Stromal cell of bone marrow (primary cell): ENCODE measurements at regions not wholly inside any gene's neighbourhood (a gene's known extent, or its start where the extent isn't known, plus 50 kb on each side); places are given as distances from the start of the nearest gene placed in this dataset.

Source experiments
- DNase-seq: peaks from one replicate; pipeline ENCODE4 v3.0.0-alpha.2; 2012; ENCODE audit warnings: low read depth

DNA sequence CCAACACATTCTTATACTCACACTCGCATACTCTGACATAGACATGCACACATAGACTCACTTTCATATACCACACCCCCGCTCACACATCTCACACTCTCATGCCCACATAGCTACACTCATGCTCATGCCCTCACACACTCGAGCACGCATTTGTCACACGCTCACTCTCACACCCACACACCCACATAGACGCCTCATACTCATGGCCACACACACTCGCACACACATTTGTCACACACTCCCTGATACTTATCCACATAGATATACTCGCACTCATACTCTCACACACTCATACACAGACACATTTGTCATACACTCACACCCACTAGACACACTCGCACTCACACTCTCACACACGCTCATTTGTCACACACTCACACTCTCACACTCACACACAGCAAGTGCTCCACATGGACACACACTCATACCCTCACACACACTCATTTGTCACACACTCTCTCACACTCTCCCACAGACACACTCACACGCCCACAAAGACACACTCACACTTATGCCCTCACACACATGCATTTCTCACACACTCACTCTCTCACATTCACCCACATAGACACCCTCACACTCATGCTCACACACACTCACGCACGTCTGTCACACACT lies 50.9 kb downstream of the TNP1 start:
- no peak for DNase-seq

DNA sequence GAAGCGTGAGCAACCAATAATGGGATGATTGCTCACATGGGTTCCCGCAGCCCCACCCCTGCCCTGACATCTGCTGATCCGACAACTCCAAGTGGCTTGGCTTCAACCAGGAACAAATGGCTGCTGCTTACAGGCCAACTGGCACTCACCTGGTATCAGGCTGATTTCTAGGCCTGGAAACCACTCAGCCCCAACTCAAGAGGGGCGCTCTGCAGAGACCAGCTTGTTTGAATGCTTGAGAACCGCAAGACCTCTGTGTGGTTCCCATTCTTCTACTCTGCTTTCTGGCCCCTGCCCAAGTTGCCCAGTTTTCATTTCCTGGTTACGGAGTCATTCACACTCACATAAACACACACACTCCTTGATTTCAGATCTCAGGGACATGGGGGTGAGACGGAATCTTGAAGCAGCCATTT lies 52.0 kb downstream of the TNP1 start:
- no peak for DNase-seq

DNA sequence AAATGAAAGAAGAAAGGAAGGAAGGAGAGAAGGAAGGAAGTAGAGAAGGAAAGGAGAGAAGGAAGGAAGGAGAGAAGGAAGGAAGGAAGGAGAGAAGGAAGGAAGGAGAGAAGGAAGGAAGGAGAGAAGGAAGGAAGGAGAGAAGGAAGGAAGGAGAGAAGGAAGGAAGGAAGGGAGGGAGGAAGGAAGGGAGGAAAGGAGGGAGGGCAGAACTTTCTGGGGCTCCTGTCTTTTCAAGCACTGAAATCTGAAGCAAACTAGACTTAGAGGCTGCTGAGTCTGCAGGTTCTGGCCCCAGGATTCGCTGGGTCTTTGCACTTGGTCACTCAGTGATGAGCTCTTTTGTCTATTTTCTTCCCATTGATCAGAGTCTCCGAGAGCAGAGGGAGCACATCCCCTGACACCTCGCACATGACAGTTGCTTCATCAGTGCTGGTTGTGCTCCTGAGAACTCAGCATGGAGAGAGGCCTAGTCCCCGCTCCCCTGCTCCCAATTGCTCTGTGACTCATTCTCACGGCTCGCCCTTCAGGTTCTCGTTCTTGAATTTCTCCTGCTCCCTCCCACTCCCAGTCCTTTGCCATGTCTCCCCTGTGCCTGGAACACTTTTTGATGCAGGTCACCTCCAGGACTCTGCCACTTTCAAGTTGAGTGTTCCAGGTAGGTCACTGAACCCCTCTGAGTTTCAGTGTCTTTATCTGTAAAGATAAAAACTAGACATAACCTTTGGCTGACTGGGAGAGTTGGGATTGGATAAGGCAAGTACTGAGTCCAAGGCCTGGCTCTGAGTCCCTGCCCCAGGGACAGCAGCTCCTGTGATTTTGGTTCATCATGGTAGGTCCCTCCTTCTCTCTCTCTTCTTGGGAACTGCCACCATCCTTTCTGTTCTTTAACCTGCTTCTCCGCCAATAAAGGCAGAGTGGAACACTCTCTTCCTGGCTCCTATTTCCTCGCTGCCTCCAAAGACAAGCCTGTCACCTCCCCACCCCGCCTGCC lies 55.2 kb downstream of the TNP1 start:
- DNase-seq: no peak

DNA sequence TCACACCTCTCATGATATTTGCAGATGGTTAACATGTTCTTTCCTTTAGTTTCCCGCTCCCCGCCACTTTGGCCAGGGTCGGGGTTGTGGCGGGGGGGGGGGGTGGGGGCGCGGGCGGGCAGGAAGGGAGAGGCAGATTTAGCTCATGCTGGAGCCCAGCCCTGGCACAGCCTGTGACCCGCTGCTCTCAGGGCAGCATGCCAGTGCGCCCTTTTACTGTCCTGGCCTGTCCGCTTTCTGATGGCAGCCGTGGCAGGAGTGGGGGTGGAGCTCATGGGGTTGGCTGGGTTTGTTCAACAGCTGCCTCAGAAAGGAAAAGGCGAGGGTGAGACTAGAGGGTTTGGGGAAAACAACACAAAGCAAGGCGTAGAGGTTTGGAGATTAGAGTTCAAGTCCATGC lies 56.1 kb downstream of the TNP1 start:
- DNase-seq: no peak

DNA sequence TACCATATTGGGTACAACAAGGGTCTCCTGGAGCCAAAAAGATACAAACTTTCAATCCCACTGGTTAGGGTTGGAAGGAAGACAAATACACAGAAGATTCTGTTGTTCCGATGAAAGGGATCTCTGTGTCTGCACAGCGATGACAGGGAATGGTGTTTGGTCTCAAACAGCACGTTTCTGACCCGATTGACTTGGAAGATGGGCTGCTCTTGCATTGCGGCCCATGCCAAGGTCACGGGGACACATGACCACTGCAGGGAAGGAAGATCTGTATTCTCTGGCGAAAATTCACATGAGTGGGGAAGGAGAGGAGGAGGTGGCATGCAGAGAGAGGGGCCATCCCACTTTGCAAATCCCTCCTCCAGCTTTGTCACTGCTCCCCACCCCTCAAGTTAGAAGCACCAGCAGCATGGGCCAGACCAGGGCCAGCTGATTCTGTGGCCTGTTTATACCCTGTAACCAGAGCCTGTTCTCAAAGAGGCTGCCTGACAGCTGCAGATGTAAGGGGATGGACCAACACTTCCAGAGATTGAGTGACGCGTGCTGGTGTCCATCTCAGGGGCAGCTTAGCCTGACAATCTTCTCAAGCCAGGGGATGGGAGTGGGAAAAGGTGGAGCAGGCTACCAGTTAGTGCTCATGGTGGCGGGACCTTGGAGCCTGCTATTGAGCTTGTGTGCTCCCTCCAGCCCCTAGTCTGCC lies 57.2 kb downstream of the TNP1 start:
- DNase-seq: no peak

DNA sequence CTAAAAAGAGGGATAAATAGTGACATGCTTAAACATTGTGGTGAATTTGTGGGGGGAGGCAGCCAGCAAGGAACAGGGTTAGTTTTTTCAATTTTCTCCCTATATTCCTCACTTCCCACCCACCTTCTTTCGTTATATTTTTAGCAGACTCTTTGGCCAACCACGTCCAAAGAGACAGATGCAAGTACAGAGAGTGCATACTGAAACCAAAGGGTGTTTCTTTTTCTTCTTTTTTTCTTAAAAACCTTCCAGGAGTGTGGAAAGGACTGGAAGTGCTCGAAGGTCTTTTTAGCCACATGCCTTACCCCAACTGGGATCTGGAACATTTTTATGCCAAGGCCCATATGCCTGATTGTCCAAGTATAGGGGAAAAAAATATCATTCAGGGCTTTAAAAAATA lies 59.0 kb downstream of the TNP1 start:
- no peak for DNase-seq

DNA sequence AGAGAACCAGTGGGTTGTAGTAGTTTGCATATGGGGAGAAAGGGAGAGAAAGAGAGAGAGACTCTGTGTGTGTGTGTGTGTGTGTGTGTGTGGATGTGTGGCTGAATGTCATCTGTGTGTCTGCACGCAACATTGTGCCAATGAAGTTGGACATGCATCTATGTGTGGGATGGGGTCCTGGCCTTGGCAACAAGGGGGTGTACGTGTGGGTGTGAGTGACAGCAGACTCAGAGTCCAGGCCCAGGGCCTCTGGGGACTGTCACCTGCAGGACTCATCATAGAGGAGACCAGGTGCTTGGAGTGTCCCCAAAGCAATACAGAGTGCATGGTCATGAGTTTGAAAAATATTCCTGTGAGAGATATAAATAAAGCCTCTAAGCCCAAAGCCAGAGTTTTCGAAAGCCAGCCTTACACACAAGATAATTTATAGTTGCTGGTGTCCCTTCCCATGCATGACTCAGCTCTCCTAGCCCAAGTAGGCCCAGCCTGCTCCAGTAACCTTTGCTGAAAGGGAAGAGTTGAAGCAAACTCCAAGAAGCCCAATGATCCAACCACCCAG lies 59.9 kb downstream of the TNP1 start:
- peak; percentile 76 for DNase-seq

DNA sequence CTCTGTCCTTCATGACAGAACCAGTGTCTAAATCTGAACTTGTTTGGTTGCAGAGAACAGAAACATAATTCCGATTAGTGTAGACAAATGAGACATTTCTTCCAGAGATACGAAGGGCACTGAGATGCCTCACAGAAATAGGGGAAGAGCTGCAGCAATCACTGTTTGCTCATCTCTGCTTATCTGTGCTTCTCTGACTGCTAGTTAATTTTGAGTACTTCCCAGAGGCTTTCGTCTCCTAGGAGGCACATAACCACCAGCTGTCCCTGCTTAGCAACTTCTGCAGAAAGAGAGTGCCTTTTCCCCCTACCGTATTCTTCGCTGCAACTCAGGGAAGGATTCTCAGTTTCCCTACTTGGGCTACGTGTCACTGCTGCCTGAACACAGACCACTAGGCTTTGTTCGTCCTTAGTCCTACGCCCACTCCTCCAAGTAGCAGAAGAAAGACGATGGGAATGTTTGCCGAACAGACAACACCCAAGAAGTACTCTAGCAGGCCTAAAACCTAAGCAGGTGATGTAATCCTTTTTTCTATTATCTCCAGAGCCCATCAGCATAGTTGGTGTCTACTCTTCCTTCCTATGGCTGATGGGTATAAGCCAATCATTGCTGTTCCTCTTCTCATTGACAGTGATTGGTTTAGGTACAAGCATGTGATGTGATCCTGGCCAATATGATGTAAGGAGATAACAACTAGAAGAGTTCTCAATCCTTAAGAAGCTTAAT lies 63.6 kb downstream of the TNP1 start:
- DNase-seq: no peak

DNA sequence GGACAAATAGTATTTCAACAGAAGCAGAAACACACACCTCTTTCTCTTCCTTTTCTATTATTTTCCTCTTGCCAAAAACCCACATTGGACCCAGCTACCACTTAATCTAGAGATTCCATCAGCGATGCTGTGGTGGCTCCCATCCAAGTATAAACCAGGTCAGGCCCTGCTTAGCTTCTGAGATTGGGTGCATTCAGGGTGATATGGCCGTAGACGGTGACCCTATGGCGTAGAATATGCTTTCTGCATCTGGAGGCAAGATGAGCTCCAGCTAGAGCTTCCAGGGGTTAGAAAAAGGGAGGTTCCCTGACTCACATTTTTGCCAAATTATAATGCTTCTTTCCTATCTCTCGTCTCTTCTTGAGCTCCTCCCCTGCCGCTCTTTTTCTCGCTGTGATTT lies 66.5 kb downstream of the TNP1 start:
- no peak for DNase-seq

DNA sequence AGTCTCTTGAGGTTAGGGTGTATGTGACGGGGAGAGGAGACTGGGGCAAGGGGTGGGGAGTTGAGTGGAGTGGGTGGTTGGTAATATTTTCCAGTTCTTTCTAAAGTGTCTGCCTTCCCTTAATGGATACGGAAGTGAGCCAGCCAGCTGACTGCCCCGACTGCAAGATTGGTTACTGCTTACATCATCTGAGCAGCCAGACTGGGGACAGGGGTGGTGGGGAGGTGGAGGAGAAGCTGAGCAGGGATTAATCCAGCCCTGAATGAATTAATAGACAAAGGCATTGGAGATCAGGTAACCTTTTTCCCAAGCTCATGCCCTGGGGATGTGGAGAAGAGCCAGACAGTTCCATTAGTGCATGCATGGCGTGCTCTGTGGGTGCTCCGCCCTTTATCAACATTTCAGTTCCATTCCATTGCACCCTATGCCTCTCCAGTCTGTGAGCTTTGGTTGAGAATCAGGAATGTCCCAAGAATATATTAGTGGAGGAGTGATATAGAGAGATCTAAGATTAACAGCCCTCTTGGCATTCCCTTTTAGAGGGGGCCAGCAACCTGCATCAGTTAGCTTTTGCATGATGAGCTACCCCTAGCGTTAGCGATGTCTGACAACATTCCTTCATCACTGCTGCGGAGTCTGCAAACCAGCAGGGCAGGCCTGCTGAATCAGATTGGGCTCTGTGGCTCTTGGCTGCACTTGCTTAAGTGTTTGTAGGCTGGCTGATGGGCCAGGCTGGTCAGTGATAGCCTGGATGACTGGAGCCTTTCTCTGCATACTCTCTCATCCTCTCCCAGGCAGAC lies 67.4 kb downstream of the TNP1 start:
- DNase-seq: peak; percentile 60

DNA sequence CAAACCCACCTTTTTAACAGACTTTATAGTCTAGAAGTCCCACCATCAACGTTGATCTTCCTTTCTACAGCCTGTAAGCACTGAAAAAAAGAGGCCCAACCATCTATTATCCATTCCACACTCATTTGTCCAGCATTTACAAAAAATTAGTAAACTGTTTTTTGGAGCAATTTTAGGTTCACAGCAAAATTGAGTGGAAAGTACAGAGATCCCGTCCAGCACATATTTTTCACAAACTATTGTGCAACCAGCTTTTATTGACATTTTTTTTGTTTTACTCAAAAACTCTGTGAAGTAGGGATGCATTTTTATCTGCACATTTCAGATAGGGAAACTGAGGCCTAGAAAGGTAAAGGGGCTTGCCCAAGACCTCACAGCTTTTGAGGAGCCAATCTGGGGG lies 68.6 kb downstream of the TNP1 start:
- DNase-seq: no peak

DNA sequence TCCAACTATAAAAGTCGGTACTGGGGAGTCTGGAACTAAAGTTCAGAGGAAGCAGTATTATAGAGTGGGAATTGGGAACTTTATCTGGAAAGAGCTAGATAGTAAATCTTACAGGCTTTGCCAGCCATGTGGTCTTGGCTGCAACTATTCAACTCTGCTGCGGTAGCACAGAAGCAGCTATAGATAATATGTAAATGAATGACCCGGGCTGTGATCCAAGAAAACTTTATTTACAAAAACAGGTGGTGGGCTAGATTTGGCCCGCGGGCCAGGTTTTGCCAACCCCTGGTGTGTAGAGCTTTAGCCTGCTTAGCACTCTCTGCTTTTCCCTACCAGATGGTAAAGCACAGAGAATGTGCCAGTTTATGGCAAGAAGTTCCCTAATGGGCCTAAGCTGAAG lies 70.8 kb downstream of the TNP1 start:
- no peak for DNase-seq

DNA sequence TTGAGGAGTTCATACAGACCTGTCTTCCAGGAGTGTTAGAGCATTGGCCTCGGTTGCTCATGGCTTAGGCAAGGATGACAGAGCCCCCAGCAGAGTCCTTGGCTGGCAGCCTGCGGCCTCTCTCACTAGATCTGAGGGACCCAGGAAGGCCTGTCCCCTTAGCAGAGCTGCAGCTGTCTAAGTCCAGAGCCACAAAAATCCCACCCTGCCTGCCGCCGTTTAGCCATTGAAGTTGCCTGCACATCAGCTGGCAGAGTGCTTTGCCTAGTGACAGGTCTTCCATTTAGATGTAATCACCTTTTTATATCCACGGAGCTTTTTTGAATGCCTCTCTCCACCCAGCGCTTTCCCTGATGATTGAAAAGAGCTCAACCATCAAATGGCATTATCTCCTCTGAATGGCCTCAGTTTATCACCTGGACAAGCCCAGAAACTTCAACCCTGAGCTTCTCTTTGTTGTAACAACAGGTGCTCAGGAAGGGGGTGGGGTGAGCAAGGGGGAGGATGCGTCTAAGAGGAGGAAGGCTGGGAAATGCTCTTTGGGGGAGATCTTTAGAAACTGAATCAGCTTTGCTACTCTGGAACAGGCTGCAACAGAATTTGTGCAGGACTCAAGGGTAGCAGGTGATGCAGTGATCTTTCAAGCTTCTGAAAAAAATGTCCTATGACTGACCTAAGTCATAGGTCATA lies 71.9 kb downstream of the TNP1 start:
- no peak for DNase-seq

DNA sequence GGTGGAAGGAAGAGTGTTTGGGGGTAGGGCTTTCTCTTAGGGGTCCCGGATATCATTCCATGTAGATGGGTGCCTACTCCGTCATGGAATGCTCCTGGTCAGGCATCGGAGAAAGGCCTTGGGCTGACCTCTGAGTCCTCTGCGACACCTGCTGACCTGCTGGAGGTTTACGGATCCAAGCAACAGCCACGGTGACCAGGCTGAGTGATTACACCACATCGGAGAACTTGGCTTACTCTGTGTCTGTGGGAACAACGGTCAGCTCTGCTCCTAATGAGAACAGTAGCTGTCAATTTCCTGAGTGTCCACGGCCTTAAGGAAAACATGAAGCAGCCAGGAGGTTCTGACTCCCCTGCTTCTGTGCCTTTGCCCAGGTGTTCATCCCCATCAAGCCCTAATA lies 73.2 kb downstream of the TNP1 start:
- DNase-seq: no peak

DNA sequence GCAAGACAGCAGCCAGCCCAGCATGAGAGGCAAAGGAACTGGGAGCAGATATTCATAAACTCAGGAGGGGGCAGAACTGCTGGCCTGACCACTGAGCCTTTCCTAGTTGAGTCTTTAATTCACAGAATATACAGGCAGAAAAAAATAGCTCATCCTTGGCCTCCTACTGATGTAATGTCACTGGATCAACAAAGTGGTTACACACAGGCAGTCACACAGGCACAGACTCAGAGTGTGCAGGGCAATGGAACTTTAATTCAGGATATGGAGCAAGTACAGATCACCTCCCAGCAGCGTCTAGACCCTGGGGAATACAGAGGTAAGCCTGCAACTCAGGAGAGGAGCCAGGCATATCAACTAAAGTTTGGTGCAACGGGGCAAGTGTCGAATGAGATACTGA lies 75.4 kb downstream of the TNP1 start:
- no peak for DNase-seq

DNA sequence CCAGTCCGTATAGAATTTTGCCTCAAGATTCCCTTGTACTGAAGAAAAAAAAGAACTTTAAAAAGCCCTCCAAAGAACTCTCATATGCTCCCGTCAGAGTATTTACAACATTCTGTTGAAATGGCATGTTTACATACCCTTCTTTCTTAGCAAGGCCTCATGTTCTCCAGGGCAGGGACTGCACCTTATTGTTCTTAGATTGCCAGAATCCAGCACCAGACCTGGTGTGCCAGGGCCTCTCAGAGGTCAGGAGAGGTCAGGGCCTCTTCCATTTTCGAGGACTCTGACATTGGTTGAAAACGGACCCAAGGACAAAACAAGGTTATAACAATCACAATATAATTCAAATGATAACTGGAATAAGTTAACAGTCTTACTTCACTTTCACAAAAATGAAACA lies 78.2 kb downstream of the TNP1 start:
- DNase-seq: no peak

DNA sequence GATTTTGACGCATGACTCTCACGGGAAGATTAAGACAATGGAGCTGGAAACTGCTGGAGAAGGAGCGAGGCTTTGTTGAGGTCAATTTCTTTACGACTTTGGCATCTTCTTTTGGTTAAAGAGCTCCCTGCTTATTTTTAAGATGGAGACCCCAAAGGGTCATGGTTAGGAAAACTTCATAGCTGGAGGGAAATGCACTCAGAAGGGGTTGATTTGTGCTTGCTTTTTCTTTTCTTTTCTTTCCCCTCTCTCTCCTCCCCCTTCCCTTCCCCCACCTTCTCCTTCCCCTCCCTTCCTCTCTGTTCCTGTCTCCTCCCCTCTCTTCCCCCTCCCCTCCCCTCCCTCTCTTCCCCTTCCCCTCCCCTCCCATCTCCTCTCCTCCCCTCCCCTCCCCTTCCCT lies 79.0 kb downstream of the TNP1 start:
- DNase-seq: no peak

DNA sequence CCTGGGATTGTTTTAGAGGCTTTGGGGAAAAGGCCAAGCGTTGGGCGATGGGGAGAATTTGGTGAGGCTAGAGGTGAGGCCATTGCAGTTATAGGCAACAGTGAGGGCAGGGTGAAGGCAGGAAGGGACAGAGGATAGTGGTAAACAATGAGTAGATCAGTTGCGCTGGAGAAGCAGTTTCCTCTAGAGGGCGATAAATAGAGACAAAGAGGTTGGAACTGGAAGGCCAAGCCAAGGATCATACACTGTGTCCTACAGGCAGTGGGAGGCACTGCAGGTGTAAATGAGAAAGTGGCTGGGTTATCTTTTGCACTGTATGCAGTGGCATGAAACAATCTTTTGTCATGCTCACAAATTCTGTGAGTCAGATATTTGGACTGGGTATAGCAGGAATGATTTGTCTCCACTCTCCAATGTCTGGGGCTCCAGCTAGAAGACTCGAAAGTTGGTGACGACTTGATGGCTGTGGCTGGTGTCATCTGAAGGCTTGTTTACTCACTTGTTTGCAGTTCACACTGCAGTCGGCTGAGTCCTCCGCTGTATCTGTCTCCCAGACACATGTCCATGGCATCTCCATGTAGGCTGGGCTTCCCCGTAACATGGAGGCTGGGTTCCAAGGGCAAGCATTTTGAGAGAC lies 82.1 kb downstream of the TNP1 start:
- peak; percentile 18 for DNase-seq

DNA sequence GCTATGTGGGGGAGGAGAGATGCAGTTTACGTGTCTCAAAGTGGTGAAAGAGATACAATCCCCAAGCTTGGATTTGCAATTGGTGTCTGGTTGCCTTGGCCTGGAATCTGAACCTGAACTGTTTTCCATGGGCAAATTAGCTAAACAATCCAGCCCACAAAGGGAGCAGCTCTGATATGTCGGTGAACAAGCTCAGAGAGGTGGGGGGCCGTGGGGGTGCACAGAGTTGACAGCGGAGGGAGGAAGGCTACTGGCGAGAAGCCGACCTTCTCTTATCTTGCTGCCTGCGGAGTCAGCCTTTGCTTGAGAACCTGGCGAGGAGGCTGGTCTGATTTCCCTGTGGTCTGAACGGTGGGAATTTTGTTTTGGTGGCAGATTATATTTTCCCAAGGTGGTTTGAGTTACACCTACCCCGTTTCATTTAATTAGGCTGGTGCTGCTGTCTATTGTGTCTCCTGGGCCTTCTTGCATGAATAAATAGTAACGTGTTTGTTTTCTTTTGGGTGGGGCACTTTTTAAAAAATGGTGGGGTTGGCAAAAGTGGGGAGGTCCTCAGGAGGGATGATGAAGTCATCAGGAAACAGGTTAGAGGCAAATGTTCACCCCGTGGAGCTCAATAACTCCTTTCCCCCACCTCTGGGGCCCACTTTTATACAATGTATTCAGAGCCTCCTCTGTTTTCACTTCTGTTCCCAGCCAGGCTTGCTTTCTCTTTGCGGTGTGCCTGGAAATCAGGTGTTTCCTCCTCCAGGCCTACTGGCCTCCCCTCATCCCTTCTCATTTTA lies 80.9 kb upstream of the IGFBP5 start:
- DNase-seq: no peak
